Neural cell (in vitro differentiated cells): ENCODE measurements at regions not wholly inside any gene's neighbourhood (a gene's known extent, or its start where the extent isn't known, plus 50 kb on each side); places are given as distances from the start of the nearest gene placed in this dataset.

Experiments used
- H2AFZ ChIP-seq: fragments of 200-600, 300-800 bp; sonication (generic), shearing (Covaris generic); 2 replicates; pipeline ENCODE4 v1.6.0; 2014; ENCODE audit warnings: low read depth, mild to moderate bottlenecking, antibody characterized with exemption, low read length, moderate library complexity
- H3F3A ChIP-seq: fragments of 200-600 bp; shearing (Covaris generic); 2 replicates; pipeline ENCODE4 v1.6.1; 2016; ENCODE audit warnings: mild to moderate bottlenecking, moderate library complexity, mixed read lengths, antibody characterized with exemption, low read length; ENCODE audit not compliant: insufficient read depth, poor library complexity, severe bottlenecking
- H3K27ac ChIP-seq: fragments of 200-600, 300-800 bp; sonication (generic), shearing (Covaris generic); 2 replicates; pipeline ENCODE4 v1.5.1; 2014; ENCODE audit warnings: mild to moderate bottlenecking, low read length, moderate library complexity
- H3K27me3 ChIP-seq: fragments of 300-800, 200-600 bp; sonication (generic), shearing (Covaris generic); 2 replicates; pipeline ENCODE4 v1.6.0; 2014; ENCODE audit warnings: mild to moderate bottlenecking, low read depth, low read length, moderate library complexity; ENCODE audit not compliant: insufficient read depth
- H3K36me3 ChIP-seq: fragments of 300-800, 200-600 bp; sonication (generic), shearing (Covaris generic); 2 replicates; pipeline ENCODE4 v1.5.1; 2014; ENCODE audit warnings: mild to moderate bottlenecking, antibody characterized with exemption, low read length, moderate library complexity; ENCODE audit not compliant: insufficient read depth
- H3K4me2 ChIP-seq: fragments of 300-800, 200-600 bp; sonication (generic), shearing (Covaris generic); 2 replicates; pipeline ENCODE4 v1.6.0; 2014; ENCODE audit warnings: mild to moderate bottlenecking, low read length
- H3K4me3 ChIP-seq: fragments of 300-800, 200-600 bp; sonication (generic), shearing (Covaris generic); 2 replicates; pipeline ENCODE4 v1.5.1; 2014; ENCODE audit warnings: mild to moderate bottlenecking, low read length, moderate library complexity
- H3K79me2 ChIP-seq: fragments of 200-600 bp; shearing (Covaris generic); replicated peaks from 2 replicates; pipeline ENCODE4 v1.6.0; 2014; ENCODE audit warnings: mild to moderate bottlenecking, low read length, moderate library complexity; ENCODE audit not compliant: insufficient read depth
- H3K9ac ChIP-seq: fragments of 300-800, 200-600 bp; sonication (generic), shearing (Covaris generic); 2 replicates; pipeline ENCODE4 v1.6.1; 2016; ENCODE audit warnings: mild to moderate bottlenecking, low read length, mixed read lengths
- H3K9me2 ChIP-seq: fragments of 200-600 bp; shearing (Covaris generic); 2 replicates; pipeline ENCODE4 v1.6.1; 2016; ENCODE audit warnings: mild to moderate bottlenecking, low read length, mixed read lengths; ENCODE audit not compliant: insufficient read depth
- H3K9me3 ChIP-seq: fragments of 200-600, 300-800 bp; sonication (generic), shearing (Covaris generic); 2 replicates; pipeline ENCODE4 v1.6.1; 2016; ENCODE audit warnings: mild to moderate bottlenecking, mixed run types, low read length, moderate library complexity, mixed read lengths
- H4K20me1 ChIP-seq: fragments of 200-600 bp; shearing (Covaris generic); 2 replicates; pipeline ENCODE4 v1.6.1; 2016; ENCODE audit warnings: mild to moderate bottlenecking, mixed run types; ENCODE audit not compliant: insufficient read depth
- EP300 ChIP-seq: fragments of 450-650 bp; conservative IDR thresholded peaks from 2 replicates; pipeline ENCODE4 v1.6.1; 2014; ENCODE audit warnings: antibody characterized with exemption, mild to moderate bottlenecking, moderate library complexity; ENCODE audit not compliant: poor library complexity, severe bottlenecking
- EZH2 ChIP-seq: fragments of 200-600, 300-800 bp; shearing (Covaris generic), sonication (generic); IDR thresholded peaks from 2 replicates; pipeline ENCODE4 v1.6.1; 2014; ENCODE audit warnings: antibody characterized with exemption, low read length, borderline replicate concordance, mild to moderate bottlenecking; ENCODE audit not compliant: insufficient read depth, poor library complexity, severe bottlenecking
- MXI1 ChIP-seq: fragments of 450-650 bp; conservative IDR thresholded peaks from 2 replicates; pipeline ENCODE4 v1.6.1; 2014; ENCODE audit warnings: antibody characterized with exemption, mild to moderate bottlenecking; ENCODE audit not compliant: poor library complexity, severe bottlenecking
- POLR2AphosphoS5 ChIP-seq: IDR thresholded peaks from 2 replicates; pipeline ENCODE4 v1.6.1; 2012
- RAD21 ChIP-seq: fragments of 450-650 bp; conservative IDR thresholded peaks from 2 replicates; pipeline ENCODE4 v1.6.1; 2014; ENCODE audit warnings: antibody characterized with exemption, mild to moderate bottlenecking, moderate library complexity
- SMC3 ChIP-seq: fragments of 450-650 bp; conservative IDR thresholded peaks from 2 replicates; pipeline ENCODE4 v1.6.1; 2014; ENCODE audit warnings: antibody characterized with exemption, mild to moderate bottlenecking, moderate library complexity; ENCODE audit not compliant: poor library complexity
- TAF1 ChIP-seq: IDR thresholded peaks from 2 replicates; pipeline ENCODE4 v1.6.1; 2012; ENCODE audit warnings: low read depth
- TF ChIP-seq, protein P1 (sequence below): fragments of 450-650 bp; IDR thresholded peaks from 2 replicates; pipeline ENCODE4 v1.5.1; 2014; ENCODE audit warnings: antibody characterized with exemption, mild to moderate bottlenecking, moderate library complexity; ENCODE audit not compliant: poor library complexity, severe bottlenecking
- TF ChIP-seq, protein P2 (sequence below): IDR thresholded peaks from 2 replicates; pipeline ENCODE4 v1.6.1; 2012; ENCODE audit warnings: borderline replicate concordance

DNA sequence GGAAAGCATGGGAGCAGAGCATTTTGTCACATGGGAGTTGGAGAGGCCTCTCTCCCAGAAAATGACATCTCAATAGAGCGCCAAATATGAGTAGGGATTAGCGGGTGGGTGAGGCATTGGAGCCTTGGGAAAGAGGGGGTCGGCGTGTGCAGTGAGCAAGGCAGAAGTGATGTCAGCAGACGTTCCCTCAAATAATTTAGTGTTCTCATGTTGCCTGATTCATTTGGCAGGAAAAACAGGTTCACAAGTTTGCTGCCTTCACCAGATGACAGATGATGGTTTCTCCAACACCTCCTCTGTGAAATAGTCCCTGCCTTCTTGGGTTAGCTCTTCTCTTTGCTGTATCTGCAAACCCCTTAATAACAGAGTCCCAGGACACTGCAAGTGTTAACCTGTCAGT lies 118.5 kb upstream of the ARHGAP20 start:
- no peak overlapping the region for H3K4me2 ChIP-seq
- no peaks in the 10 kb centered on the region for H3K27me3 ChIP-seq
- H3K9me3 ChIP-seq: no peaks in the 10 kb centered on the region
- H4K20me1 ChIP-seq: no peaks in the 10 kb centered on the region
- H3K27ac ChIP-seq: no peak overlapping the region
- H3K36me3 ChIP-seq: no peaks in the 10 kb centered on the region
- H2AFZ ChIP-seq: no peak overlapping the region
- H3K79me2 ChIP-seq: no peaks in the 10 kb centered on the region
- H3F3A ChIP-seq: no peaks in the 10 kb centered on the region
- H3K4me3 ChIP-seq: no peak overlapping the region
- H3K9ac ChIP-seq: no peak overlapping the region
- H3K9me2 ChIP-seq: no peaks in the 10 kb centered on the region
- TF ChIP-seq, protein P1, sequence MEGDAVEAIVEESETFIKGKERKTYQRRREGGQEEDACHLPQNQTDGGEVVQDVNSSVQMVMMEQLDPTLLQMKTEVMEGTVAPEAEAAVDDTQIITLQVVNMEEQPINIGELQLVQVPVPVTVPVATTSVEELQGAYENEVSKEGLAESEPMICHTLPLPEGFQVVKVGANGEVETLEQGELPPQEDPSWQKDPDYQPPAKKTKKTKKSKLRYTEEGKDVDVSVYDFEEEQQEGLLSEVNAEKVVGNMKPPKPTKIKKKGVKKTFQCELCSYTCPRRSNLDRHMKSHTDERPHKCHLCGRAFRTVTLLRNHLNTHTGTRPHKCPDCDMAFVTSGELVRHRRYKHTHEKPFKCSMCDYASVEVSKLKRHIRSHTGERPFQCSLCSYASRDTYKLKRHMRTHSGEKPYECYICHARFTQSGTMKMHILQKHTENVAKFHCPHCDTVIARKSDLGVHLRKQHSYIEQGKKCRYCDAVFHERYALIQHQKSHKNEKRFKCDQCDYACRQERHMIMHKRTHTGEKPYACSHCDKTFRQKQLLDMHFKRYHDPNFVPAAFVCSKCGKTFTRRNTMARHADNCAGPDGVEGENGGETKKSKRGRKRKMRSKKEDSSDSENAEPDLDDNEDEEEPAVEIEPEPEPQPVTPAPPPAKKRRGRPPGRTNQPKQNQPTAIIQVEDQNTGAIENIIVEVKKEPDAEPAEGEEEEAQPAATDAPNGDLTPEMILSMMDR: no peak
- no peak for TF ChIP-seq RAD21
- TF ChIP-seq EZH2: no peak
- TF ChIP-seq POLR2AphosphoS5: no peak
- TF ChIP-seq SMC3: no peak
- no peak for TF ChIP-seq TAF1
- TF ChIP-seq MXI1: no peak
- TF ChIP-seq, protein P2, sequence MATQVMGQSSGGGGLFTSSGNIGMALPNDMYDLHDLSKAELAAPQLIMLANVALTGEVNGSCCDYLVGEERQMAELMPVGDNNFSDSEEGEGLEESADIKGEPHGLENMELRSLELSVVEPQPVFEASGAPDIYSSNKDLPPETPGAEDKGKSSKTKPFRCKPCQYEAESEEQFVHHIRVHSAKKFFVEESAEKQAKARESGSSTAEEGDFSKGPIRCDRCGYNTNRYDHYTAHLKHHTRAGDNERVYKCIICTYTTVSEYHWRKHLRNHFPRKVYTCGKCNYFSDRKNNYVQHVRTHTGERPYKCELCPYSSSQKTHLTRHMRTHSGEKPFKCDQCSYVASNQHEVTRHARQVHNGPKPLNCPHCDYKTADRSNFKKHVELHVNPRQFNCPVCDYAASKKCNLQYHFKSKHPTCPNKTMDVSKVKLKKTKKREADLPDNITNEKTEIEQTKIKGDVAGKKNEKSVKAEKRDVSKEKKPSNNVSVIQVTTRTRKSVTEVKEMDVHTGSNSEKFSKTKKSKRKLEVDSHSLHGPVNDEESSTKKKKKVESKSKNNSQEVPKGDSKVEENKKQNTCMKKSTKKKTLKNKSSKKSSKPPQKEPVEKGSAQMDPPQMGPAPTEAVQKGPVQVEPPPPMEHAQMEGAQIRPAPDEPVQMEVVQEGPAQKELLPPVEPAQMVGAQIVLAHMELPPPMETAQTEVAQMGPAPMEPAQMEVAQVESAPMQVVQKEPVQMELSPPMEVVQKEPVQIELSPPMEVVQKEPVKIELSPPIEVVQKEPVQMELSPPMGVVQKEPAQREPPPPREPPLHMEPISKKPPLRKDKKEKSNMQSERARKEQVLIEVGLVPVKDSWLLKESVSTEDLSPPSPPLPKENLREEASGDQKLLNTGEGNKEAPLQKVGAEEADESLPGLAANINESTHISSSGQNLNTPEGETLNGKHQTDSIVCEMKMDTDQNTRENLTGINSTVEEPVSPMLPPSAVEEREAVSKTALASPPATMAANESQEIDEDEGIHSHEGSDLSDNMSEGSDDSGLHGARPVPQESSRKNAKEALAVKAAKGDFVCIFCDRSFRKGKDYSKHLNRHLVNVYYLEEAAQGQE: no peak
- TF ChIP-seq EP300: no peak

GRCh38 chr11:110830344-110830743 lies 118.1 kb upstream of the ARHGAP20 start:
- Histone ChIP-seq H3K79me2 (no peaks in the 10 kb centered on the region), H3K4me2 (no peak overlapping the region), H3K27me3 (no peaks in the 10 kb centered on the region), H3K27ac (no peak overlapping the region), H3K36me3 (no peaks in the 10 kb centered on the region), H2AFZ (no peak overlapping the region), H3K9me2 (no peaks in the 10 kb centered on the region), H3K9ac (no peak overlapping the region), H3K4me3 (no peak overlapping the region), H4K20me1 (no peaks in the 10 kb centered on the region), H3F3A (no peaks in the 10 kb centered on the region), H3K9me3 (no peaks in the 10 kb centered on the region)
- TF ChIP-seq SMC3 (no peak), RAD21 (no peak), MXI1 (no peak), EP300 (no peak), TAF1 (no peak), POLR2AphosphoS5 (no peak), EZH2 (no peak)
- TF ChIP-seq, protein P1: no peak
- TF ChIP-seq, protein P2: no peak
